ENCODE measurements at regions not wholly inside any gene's neighbourhood (a gene's known extent, or its start where the extent isn't known, plus 50 kb on each side); places are given as distances from the start of the nearest gene placed in this dataset.
"Not testable (repeated sequence)": the region's sequence is repeated elsewhere in the genome, so short reads cannot be mapped to it uniquely, and the experiment has no call there.

- H3K27me3 ChIP-seq: no peaks in the 10 kb centered on the region
- no peaks in the 10 kb centered on the region for H3K9me3 ChIP-seq
- H3K4me1 ChIP-seq: no peaks in the 10 kb centered on the region
- H3K27ac ChIP-seq: no peak overlapping the region
- 42% methylated on average over 2 of the region's 2 CpGs for WGBS (ENCODE audit: insufficient coverage, low coverage, low lambda C conversion rate, missing lambda C conversion rate)
- H3K36me3 ChIP-seq: no peaks in the 10 kb centered on the region
- intact Hi-C loops (cut with DNase I): no loop called here
- no peak for ATAC-seq
- no peak for TF ChIP-seq POLR2A (IDR thresholded peaks at IDR 0.05)
- TF ChIP-seq CTCF (IDR thresholded peaks at IDR 0.05): no peak
- DNase-seq: no peak
- H3K4me3 ChIP-seq: no peak overlapping the region
Measured at GRCh38 chr6:155861821-155862220, 406.2 kb upstream of the NOX3 start.

DNA sequence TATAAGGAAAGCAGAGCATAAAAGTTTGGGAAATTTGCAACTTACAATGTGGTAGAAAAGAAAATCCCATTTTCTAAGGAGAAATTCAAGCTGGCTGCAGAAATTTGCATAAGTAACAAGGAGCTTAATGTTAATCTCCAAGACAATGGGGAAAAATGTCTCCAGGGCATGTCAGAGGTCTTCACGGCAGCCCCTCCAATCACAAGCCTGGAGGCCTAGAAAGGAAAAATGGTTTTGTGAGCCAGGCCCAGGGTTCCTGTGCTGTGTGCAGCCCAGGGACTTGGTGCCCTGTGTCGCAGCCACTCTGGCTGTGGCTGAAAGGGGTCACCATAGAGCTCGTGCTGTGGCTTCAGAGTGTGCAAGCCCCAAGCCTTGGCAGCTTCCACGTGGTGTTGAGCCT, 403.3 kb upstream of the NOX3 start:
- intact Hi-C loops (cut with DNase I); H3K4me3 ChIP-seq; H3K4me1 ChIP-seq; H3K27me3 ChIP-seq; ATAC-seq; DNase-seq; H3K27ac ChIP-seq; H3K36me3 ChIP-seq; H3K9me3 ChIP-seq: not testable (repeated sequence)
- WGBS (ENCODE audit: insufficient coverage, low coverage, low lambda C conversion rate, missing lambda C conversion rate): 36% methylated on average over 3 of the region's 4 CpGs

GRCh38 chr6:155854787-155855186, 399.1 kb upstream of the NOX3 start:
- Histone ChIP-seq H3K4me1 (no peaks in the 10 kb centered on the region), H3K9me3 (no peaks in the 10 kb centered on the region), H3K27me3 (no peaks in the 10 kb centered on the region), H3K27ac (no peak overlapping the region), H3K36me3 (no peaks in the 10 kb centered on the region), H3K4me3 (no peak overlapping the region)
- DNase-seq (no peak), ATAC-seq (no peak)
- intact Hi-C loops (cut with DNase I): no loop called here
- 80% methylated on average over 2 of the region's 2 CpGs for whole genome bisulfite sequencing (ENCODE audit: insufficient coverage, low coverage, low lambda C conversion rate, missing lambda C conversion rate)
- TF ChIP-seq POLR2A (IDR thresholded peaks at IDR 0.05) (no peak), CTCF (IDR thresholded peaks at IDR 0.05) (no peak)

DNA sequence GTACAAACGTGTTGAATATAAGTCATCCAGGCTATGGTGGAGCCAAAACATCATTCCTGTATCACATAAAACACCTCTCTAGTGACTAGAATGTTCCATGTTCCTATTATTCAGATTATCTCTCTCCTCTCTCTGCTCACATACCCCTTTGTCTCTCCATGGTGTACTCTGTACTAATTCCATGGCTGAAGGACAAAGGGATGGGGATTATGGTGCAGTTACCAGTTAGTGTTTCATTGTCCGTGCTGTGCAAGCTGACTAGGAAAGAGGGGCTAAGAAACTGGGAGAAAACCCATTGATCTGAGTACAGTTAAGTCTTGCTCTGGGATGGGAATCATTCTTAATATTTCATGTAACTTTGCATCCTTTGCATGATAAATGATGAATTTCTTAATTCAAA, 397.4 kb upstream of the NOX3 start:
- 32% methylated on average over 2 of the region's 2 CpGs for WGBS (ENCODE audit: insufficient coverage, low coverage, low lambda C conversion rate, missing lambda C conversion rate)
- Histone ChIP-seq H3K9me3 (no peaks in the 10 kb centered on the region), H3K4me3 (no peak overlapping the region), H3K36me3 (no peaks in the 10 kb centered on the region), H3K27me3 (no peaks in the 10 kb centered on the region), H3K4me1 (no peaks in the 10 kb centered on the region), H3K27ac (no peak overlapping the region)
- ATAC-seq: no peak
- TF ChIP-seq POLR2A (IDR thresholded peaks at IDR 0.05) (no peak), CTCF (IDR thresholded peaks at IDR 0.05) (no peak)
- intact Hi-C loops (cut with DNase I): no loop called here
- DNase-seq: no peak

- H3K4me3 ChIP-seq: no peak overlapping the region
- H3K27me3 ChIP-seq: no peaks in the 10 kb centered on the region
- H3K4me1 ChIP-seq: no peaks in the 10 kb centered on the region
- TF ChIP-seq POLR2A (IDR thresholded peaks at IDR 0.05): no peak
- no peak for TF ChIP-seq CTCF (IDR thresholded peaks at IDR 0.05)
- 80% methylated on average over 5 of the region's 5 CpGs for WGBS (ENCODE audit: insufficient coverage, low coverage, low lambda C conversion rate, missing lambda C conversion rate)
- no peaks in the 10 kb centered on the region for H3K9me3 ChIP-seq
- no peak for ATAC-seq
- H3K27ac ChIP-seq: no peak overlapping the region
- intact Hi-C loops (cut with DNase I): no loop called here
- no peak for DNase-seq
- no peaks in the 10 kb centered on the region for H3K36me3 ChIP-seq
Measured at GRCh38 chr6:155850408-155850841, 394.8 kb upstream of the NOX3 start.
